ENCODE measurements at regions not wholly inside any gene's neighbourhood (a gene's known extent, or its start where the extent isn't known, plus 50 kb on each side); places are given as distances from the start of the nearest gene placed in this dataset.
A peak's percentile ranks its signal among the peaks of the same experiment; 100 is the strongest.

DNA sequence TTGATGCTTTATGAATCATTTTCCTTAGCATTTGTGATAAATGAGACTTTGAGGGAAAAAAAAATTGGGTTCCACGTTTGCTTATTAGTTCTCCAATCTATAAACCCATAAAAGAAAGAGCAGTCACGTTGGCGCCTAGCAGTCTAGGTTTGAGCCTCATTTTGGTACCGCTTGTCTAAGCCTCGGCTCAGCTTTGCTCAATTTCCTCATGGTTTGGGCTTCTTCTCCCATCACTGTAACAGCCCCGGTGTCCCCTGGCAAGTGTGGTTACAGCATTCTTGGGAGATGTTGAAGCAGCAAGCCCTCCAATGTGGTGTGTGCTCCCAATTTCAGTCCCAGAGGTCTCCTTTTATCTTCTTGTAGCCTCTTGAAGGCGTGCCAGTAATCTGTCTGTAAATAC lies 578.4 kb downstream of the CDK5RAP2 start:
- DNase-seq (ENCODE audit: low read depth), result no peak

DNA sequence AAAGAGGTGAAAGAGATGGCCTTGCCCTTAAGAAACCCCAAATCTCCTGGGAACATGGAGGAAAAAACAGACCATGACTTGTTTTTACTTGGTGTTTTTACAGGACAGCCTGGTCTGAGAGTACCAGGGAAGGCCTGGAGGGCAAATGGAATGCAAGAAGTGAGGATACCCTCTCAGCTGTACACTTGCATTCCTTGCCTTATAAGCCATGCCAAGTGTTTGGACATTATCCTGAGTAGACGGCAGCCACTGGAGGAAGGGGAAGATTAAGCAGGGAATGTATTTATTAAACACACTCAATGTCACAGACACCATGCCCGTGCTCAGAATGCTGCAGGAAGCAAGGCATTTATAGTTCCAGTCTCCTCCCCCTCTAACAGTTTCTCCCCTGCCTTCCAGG lies 581.4 kb downstream of the CDK5RAP2 start:
- DNase-seq (ENCODE audit: low read depth), result no peak

- no peak for DNase-seq (ENCODE audit: low read depth)
Measured at GRCh38 chr9:119991797-119992196, 588.2 kb downstream of the CDK5RAP2 start.

- no peak for DNase-seq (ENCODE audit: low read depth)
Measured at GRCh38 chr9:119986713-119987112, 593.3 kb downstream of the CDK5RAP2 start.

GRCh38 chr9:119986205-119986604 lies 593.8 kb downstream of the CDK5RAP2 start:
- DNase-seq (ENCODE audit: low read depth), result no peak

DNA sequence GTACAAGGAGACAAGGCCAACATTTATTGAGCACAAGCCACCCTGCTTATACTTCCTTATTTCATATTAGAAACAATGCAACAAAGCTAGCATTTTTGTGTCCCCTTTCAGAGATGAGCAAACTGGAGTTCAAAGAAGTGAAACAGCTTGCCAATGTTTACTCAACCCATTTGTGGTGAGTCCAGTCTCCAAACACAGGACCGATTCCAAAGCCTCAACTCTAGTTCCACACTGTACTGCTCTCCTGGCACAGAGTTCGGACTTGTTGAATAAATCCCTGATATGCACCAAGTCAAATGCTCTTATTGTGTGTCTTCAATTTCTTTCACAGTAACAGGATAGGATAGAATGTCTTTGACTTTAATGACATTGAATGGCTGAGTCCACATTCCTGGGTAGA lies 604.8 kb upstream of the BRINP1 start:
- DNase-seq (ENCODE audit: low read depth), result no peak

DNA sequence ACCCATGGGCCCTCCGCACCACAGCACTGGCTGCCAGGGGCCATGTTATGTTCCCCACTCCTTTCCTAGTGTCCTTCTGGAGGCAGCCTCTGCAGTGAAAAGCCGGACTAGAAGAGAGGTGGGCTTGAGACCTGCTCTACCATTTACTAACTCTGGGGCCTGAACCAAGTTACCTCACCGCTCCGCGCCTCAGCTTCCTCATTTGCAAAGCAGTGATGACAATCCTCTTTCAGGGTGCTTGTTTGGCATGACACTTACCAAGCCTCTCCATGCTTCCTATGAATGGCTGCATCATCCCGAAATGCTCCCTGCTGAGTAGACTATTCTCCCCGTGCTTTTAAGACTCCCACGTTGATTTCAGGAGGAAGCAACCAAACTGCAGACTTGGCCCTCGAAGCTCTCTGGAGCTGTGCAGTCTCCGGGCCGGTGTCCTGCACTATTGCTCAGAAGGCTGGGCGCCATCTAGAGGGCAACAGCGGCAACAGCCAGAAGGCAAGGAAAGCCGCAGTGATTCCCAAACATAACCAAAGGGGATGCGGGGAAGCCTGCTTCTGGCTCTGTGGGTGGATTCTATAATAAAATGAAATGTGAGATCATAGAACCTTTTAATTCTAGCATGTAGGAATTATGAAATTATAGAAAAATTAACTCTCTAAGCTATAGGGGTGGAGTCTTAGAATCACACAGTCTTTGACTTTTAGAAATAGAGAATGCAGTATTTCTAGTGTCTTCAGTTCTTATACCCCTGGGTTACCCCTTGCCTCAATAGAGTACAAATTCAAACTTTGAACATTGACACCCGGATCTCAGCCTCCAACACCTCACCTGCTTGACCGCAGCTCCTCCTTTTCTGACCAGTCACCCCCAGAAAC lies 599.8 kb upstream of the BRINP1 start:
- DNase-seq (ENCODE audit: low read depth), result peak; percentile 6

GRCh38 chr9:119967867-119968535 lies 598.8 kb upstream of the BRINP1 start:
- DNase-seq (ENCODE audit: low read depth), result no peak

GRCh38 chr9:119963798-119964372 lies 594.6 kb upstream of the BRINP1 start:
- DNase-seq (ENCODE audit: low read depth), result no peak

DNA sequence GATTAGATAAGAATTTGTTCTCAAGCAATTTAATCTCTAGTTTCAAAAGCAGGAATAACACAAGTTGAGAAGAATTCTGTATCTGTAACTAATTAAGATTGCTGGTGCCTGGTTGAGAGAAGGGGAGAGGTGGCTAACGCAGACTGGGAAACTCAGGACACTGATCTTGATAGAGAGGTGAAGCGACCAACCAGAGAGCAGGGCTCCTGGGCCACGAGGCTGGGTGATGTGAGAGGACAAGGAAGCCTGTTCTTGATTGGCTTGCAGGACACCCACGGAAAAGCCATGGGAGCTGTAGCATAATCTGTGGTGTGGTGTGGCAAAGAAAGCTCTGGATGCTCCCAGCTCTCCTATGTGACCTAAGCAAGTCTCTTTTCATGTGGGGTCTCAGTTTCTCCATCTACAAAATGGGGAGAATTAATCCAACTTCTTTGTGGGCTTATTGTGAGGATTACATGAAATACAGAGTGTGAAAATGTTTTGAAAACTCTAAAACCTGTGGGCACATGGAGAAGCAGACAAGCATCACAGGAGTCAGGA lies 594.1 kb upstream of the BRINP1 start:
- no peak for DNase-seq (ENCODE audit: low read depth)

GRCh38 chr9:119961774-119962424 lies 592.7 kb upstream of the BRINP1 start:
- no peak for DNase-seq (ENCODE audit: low read depth)

- no peak for DNase-seq (ENCODE audit: low read depth)
Measured at GRCh38 chr9:119959846-119960545, 590.8 kb upstream of the BRINP1 start.

DNA sequence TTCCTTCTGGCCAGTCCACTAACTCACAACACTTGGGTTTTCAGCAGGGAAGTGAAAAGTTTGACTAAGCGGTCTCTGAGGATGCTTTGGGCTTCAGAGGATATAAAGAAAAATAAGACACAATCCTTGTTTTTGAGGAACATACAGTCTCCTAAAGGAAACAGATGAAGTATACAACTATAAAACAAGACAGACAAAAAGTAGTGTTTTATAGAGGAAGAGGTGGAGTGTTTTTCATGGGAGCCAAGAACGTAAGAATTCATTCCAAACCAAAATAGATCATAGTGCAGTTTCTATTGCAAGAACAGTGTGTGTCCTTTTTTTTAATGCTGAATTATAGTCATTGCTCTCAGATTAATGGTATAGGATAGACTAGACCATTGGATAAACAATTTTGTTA lies 586.9 kb upstream of the BRINP1 start:
- DNase-seq (ENCODE audit: low read depth), result no peak

DNA sequence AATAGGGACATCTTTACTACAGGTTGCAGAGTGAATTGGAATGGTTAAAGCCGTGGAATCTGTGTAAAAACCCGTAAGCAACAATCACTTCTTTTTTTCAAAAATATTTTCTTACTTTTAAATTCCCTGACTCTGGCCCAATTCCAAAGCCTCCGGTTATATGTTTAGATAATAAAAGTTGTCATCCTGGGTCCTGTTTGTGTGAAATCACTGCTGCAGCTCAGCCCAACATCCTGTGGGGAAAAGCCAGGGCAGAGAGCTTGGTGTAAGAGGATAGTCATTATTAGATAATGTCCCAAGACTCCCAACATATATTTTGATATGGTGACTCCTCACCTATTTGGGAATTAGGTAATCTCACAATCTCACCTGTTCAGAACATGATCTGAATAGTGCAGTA lies 586.0 kb upstream of the BRINP1 start:
- DNase-seq (ENCODE audit: low read depth), result no peak

GRCh38 chr9:119951591-119951990 lies 582.4 kb upstream of the BRINP1 start:
- no peak for DNase-seq (ENCODE audit: low read depth)

DNA sequence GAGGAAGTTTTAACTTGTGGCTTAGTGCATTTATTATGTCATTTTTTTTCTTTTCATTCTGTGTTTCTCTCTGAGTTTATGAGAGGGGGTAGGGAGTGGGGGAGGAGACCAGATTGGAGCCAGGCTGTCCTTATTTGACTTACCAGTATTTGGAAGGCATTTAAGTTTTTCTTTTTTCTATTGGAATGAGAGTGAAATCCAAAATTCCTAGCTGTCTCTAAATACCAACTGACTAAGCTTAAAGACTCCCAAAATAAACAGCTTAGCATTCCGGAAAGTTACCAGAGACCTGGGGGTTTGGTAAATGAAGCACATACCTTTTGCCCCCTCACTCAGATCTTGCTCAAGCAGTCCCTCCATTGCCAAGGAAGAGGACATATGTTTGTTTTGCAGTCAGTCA lies 581.9 kb upstream of the BRINP1 start:
- no peak for DNase-seq (ENCODE audit: low read depth)

DNA sequence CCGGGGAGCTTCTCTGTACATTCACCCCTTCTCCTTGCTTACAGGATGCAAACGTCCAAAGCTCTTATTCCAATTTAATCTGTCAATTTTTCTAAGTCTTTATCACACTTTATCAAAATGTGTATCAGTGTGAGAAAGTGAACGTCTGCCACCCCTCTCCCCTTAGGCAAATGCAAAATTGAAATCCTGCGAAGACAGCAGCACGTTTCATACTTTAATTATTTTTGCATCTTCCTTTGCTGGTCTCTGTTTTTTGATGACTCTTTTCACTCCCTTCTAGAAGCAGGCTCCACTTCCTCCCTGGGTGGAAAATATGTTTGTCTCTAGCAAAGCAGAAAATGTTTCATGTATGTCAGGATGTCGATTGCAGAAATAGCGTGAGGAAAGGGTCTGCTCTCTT lies 576.5 kb upstream of the BRINP1 start:
- DNase-seq (ENCODE audit: low read depth), result no peak

DNA sequence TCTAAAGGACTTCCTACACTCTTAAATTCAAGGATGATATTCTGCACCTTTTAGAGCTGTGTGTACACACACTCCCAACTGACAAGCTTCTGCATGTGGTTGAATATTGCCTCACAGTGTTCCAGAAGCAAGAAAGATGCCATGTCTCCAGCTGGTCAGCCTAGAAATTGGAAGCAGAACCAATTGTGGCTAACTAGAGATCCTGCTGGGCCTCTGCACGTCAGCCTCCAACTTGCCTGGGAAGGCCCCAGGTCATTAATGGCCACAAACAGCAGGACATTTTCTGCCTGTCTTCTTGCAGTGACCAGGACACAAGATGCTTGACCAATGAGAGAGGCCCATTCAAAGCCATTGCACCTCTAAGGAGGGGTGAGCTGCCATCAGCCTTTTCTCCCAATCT lies 571.9 kb upstream of the BRINP1 start:
- no peak for DNase-seq (ENCODE audit: low read depth)

DNA sequence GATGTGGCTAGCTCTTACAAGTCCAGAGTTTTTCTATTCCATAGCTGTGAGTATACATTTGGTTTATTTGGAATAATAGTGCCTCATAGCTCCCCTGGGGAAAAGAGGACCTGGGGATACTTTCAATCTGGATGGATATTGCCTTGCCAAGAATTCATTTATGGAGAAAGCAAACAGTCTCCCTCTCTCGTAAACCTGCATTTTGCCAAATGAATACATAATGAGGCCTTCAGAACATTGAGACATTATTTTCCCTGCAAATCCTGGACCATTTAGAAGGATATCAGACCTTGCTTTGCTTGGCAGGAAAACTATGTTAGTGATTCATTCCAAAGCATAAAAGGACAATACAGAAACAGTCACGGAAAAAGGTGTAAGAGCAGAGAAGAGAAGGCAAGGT lies 569.6 kb upstream of the BRINP1 start:
- no peak for DNase-seq (ENCODE audit: low read depth)

DNA sequence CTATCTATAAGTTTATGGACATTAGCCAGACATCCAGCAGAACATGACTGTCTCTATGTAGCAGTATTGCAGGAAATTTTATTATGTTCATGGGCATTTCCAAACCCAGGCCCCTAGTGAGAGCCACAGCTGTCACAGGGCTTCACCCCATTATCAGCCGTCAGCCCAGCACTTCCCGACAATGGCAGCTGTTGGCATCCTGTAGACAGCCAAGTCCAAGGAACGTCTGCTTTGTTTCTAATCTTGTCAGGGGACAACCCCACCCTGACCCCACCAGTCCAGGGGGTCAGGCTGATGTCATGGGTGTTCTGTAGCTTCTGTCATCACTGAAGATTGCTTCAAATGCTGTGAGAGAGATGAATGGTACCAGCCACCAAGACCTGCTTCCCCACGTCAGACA lies 565.3 kb upstream of the BRINP1 start:
- DNase-seq (ENCODE audit: low read depth), result no peak

- no peak for DNase-seq (ENCODE audit: low read depth)
Measured at GRCh38 chr9:119933191-119933590, 564.0 kb upstream of the BRINP1 start.

- DNase-seq (ENCODE audit: low read depth), result no peak
Measured at GRCh38 chr9:119924736-119925135, 555.5 kb upstream of the BRINP1 start.

All from stimulated activated CD8-positive, alpha-beta memory T cell treated with anti-CD3 and anti-CD28 coated beads, Interleukin-15, amount 100 ng/mL, for 24 hours (primary cell).